C4-2B (cell line): ENCODE measurements at regions not wholly inside any gene's neighbourhood (a gene's known extent, or its start where the extent isn't known, plus 50 kb on each side); places are given as distances from the start of the nearest gene placed in this dataset.

ENCODE experiments used
- ZFX ChIP-seq: fragments of 450-650 bp; IDR thresholded peaks from 2 replicates; pipeline ENCODE4 v1.6.1; 2017
- TF ChIP-seq, protein P1 (sequence below): fragments of 450-650 bp; conservative IDR thresholded peaks from 2 replicates; pipeline ENCODE4 v1.5.1; 2017; ENCODE audit warnings: mild to moderate bottlenecking

DNA sequence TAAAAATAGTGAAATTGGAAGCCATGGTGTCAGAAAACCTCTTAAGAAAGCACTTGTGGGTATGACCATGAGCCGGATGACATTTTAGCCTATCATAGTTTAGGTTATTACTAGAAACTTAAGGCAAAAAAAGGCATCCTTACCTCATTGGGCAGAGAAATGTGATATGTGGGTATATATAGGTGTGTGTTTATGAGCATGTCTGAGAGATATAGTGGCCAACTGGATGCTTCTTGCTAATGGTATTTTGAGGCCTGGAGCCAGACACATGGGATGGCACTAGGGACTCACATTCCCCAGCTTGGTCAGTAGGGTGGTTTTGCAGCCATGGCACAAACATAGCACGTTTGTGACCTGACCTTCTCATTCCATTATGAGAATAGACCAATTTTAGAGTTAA, 295.6 kb upstream of the MEF2C start:
- TF ChIP-seq, protein P1, sequence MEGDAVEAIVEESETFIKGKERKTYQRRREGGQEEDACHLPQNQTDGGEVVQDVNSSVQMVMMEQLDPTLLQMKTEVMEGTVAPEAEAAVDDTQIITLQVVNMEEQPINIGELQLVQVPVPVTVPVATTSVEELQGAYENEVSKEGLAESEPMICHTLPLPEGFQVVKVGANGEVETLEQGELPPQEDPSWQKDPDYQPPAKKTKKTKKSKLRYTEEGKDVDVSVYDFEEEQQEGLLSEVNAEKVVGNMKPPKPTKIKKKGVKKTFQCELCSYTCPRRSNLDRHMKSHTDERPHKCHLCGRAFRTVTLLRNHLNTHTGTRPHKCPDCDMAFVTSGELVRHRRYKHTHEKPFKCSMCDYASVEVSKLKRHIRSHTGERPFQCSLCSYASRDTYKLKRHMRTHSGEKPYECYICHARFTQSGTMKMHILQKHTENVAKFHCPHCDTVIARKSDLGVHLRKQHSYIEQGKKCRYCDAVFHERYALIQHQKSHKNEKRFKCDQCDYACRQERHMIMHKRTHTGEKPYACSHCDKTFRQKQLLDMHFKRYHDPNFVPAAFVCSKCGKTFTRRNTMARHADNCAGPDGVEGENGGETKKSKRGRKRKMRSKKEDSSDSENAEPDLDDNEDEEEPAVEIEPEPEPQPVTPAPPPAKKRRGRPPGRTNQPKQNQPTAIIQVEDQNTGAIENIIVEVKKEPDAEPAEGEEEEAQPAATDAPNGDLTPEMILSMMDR, result no peak
- TF ChIP-seq ZFX, result no peak
